Mucosa of stomach (tissue), 1 donor: ENCODE measurements at regions not wholly inside any gene's neighbourhood (a gene's known extent, or its start where the extent isn't known, plus 50 kb on each side); places are given as distances from the start of the nearest gene placed in this dataset.

Source experiments
- H3K27me3 ChIP-seq: one replicate; pipeline ENCODE4 v1.7.0; 2013; ENCODE audit warnings: mild to moderate bottlenecking, low read length; ENCODE audit not compliant: control insufficient read depth, insufficient read depth
- H3K36me3 ChIP-seq: one replicate; pipeline ENCODE4 v1.7.0; 2013; ENCODE audit warnings: low read length; ENCODE audit not compliant: control insufficient read depth, insufficient read depth
- H3K4me1 ChIP-seq: one replicate; pipeline ENCODE4 v1.7.0; 2013; ENCODE audit warnings: mild to moderate bottlenecking, low read length; ENCODE audit not compliant: control insufficient read depth, insufficient read depth
- H3K4me3 ChIP-seq: one replicate; pipeline ENCODE4 v1.7.0; 2013; ENCODE audit warnings: low read length
- H3K9ac ChIP-seq: one replicate; pipeline ENCODE4 v1.7.0; 2013; ENCODE audit warnings: mild to moderate bottlenecking, low read length, moderate library complexity
- H3K9me3 ChIP-seq: one replicate; pipeline ENCODE4 v1.7.0; 2013; ENCODE audit warnings: mild to moderate bottlenecking, low read length, moderate library complexity; ENCODE audit not compliant: control insufficient read depth
- donor health status: Pancreatic carcinoma.

DNA sequence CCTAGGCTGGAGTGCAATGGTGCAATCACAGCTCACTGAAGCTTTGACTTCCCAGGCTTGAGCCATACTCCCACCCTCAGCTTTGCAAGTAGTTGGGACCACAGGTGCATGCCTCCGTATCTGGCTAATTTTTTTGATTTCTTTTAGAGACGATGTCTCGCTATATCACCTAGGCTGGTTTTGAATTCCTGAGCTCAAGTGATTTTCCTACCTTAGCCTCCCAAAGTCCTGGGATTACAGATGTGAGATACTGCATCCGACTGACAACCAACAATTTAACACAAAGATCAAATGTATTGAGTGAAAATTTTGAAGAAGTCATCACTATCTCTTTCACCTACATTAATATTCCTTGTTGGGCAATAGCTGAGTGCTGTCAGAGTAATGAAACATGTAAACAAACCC lies 181.6 kb downstream of the MYCN start:
- Histone ChIP-seq H3K27me3 (no peaks in the 10 kb centered on the region), H3K4me3 (no peak overlapping the region), H3K4me1 (peaks cover 16% of the 10 kb centered on the region), H3K9ac (no peak overlapping the region), H3K36me3 (no peaks in the 10 kb centered on the region), H3K9me3 (no peaks in the 10 kb centered on the region)

- no peaks in the 10 kb centered on the region for H3K9me3 ChIP-seq
- no peak overlapping the region for H3K4me3 ChIP-seq
- H3K36me3 ChIP-seq = no peaks in the 10 kb centered on the region
- no peaks in the 10 kb centered on the region for H3K27me3 ChIP-seq
- H3K4me1 ChIP-seq = peaks cover 13% of the 10 kb centered on the region
- H3K9ac ChIP-seq = no peak overlapping the region
Observed at GRCh38 chr2:16121231-16121985, 181.1 kb downstream of the MYCN start.

DNA sequence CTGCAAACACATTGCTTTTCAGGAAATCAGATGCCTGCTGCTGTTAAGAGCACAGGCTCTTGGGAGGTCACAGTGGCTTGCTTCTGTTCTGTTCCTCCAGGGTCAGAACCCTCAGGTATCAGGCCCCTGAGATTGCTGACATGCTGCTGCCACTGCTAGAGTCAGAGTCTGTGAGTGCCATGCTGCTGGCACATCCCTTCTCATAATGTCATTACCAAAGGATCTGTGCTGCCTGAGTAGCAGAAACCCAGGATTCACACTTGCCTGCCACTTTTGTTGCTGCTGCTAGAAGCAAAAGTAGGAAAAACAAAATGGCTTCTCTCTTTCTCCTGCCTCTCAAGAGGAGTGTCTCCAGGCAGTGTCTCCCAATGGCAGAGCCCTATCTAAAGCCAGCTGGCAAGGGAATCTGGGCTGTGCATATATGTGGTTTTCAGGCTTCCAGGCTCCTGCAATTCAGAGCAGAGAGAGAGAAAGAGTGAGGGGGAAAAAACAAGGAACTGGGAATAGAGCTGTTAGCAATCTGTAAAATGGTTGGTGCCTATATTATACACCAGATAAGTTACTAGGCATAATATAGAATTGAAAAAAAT lies 180.3 kb downstream of the MYCN start:
- Histone ChIP-seq H3K9me3 (no peaks in the 10 kb centered on the region), H3K27me3 (no peaks in the 10 kb centered on the region), H3K36me3 (no peaks in the 10 kb centered on the region), H3K4me1 (peaks cover 12% of the 10 kb centered on the region), H3K4me3 (no peak overlapping the region), H3K9ac (no peak overlapping the region)

DNA sequence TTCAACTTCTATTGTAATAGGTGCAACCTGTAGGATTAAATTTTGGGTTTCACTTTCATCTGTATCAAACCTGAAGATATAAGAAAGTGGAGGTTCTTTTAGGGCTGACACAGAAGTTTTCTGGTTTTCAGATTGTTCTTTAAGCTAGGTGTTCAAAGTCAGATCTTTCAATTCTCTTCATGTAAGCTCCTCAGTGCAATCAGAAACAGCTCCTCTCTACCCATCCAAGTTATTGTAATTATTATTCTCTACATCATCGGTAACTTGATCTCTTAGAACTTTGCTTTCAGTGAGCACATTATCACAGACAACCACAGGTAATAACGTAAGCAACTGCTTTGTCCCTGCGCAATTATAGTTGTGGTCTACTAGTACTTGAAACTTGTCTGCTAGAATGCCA lies 179.4 kb downstream of the MYCN start:
- no peaks in the 10 kb centered on the region for H3K27me3 ChIP-seq
- no peak overlapping the region for H3K9ac ChIP-seq
- no peaks in the 10 kb centered on the region for H3K36me3 ChIP-seq
- no peaks in the 10 kb centered on the region for H3K9me3 ChIP-seq
- peaks cover 15% of the 10 kb centered on the region for H3K4me1 ChIP-seq
- no peak overlapping the region for H3K4me3 ChIP-seq

DNA sequence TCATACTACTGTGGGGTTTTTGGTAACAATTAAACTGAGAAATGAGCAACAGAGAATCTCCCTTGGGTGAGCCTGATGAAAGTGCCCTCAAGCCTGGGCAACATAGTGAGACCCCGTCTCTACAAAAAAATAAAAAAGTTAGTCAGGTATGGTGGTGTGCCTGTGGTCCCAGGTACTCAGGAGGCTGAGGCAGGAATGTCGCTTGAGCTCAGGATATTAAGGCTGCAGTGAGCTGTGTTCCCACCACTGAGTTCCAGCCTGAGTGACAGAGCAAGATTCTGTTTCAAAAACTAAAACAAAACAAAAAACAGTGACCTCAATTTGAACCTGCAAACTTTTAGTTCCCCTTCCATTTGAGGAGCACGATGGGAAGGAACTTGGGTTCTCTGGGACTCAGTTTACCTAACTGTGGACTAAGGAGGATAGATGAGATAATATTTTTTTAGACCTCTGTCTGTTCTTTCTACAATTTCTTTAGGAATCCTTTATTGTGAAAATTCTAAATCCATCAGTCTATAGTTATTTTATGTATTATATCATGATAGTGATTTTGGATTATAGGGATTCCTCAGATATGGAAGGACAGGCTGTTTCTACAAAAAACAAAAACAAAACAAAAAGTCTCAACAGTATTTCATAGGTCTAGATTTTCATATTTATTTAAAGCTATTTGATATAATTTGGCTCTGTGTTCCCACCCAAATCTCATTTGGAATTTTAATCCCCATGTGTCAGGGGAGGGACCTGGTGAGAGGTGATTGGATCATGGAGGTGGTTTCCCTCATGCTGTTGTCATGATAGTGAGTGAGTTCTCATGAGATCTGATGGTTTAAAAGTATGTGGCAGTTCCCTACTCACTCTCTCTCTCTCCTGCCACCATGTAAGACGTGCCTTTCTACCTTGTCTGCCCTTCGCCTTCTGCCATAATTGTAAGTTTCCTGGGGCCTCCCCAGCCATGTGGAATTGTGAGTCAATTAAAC lies 178.6 kb downstream of the MYCN start:
- H3K36me3 ChIP-seq = no peaks in the 10 kb centered on the region
- no peak overlapping the region for H3K4me3 ChIP-seq
- H3K9ac ChIP-seq = no peak overlapping the region
- H3K9me3 ChIP-seq = no peaks in the 10 kb centered on the region
- peaks cover 22% of the 10 kb centered on the region for H3K4me1 ChIP-seq
- no peaks in the 10 kb centered on the region for H3K27me3 ChIP-seq

GRCh38 chr2:16117791-16118610 lies 177.7 kb downstream of the MYCN start:
- peaks cover 22% of the 10 kb centered on the region for H3K4me1 ChIP-seq
- no peak overlapping the region for H3K4me3 ChIP-seq
- H3K27me3 ChIP-seq = no peaks in the 10 kb centered on the region
- H3K9me3 ChIP-seq = no peaks in the 10 kb centered on the region
- no peak overlapping the region for H3K9ac ChIP-seq
- H3K36me3 ChIP-seq = no peaks in the 10 kb centered on the region

GRCh38 chr2:16117021-16117700 lies 176.8 kb downstream of the MYCN start:
- Histone ChIP-seq H3K9ac (no peak overlapping the region), H3K36me3 (no peaks in the 10 kb centered on the region), H3K9me3 (no peaks in the 10 kb centered on the region), H3K4me3 (no peak overlapping the region), H3K4me1 (peaks cover 22% of the 10 kb centered on the region), H3K27me3 (no peaks in the 10 kb centered on the region)

DNA sequence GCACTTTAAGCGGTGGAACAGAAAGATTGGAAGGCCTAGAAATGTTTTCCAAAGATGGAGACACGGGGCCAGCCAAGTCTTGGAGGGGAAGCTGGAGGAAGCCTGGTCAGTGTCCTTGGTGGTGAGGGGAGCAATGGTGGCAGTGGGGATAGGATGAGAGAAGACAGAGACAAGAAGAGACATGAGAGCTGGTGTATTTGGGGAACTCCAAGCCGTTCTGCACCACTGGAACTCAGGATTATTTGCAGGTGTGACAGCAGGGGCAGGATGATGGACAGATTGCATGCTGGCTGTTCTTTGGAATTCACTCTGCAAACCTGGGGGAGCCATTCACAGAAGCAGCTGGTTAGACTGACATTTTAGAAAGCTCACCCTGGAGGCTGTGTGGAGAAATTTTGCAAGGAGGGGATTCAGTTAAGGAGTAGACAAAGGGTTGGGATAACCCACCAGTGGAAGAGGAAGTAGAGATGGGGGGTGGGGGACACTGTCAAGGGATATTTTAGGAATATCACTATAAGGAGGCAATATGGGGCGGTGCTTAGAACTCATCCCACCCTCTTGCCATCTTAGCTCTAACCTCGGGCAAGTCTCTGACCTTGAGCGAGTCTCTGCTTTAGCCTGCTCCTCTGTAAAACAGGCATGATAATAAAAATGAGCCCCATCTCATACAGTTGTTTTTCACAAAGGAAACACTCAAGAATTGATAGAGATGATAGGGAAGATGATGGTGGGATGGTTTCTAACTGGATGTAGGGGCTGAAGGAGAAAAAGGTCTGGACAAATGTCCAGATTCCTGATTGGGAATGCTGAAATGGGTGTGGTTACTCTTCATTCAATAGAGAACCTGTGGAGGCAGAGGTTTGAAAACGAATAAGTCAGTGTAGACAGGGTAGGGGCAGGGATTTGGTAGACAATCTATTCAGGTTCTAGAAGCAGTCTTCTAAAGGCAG lies 175.8 kb downstream of the MYCN start:
- Histone ChIP-seq H3K27me3 (no peaks in the 10 kb centered on the region), H3K9me3 (no peaks in the 10 kb centered on the region), H3K4me3 (no peak overlapping the region), H3K9ac (no peak overlapping the region), H3K36me3 (no peaks in the 10 kb centered on the region), H3K4me1 (peaks cover 22% of the 10 kb centered on the region)

GRCh38 chr2:16115291-16115690 lies 174.9 kb downstream of the MYCN start:
- H3K4me3 ChIP-seq = no peak overlapping the region
- no peak overlapping the region for H3K9ac ChIP-seq
- no peaks in the 10 kb centered on the region for H3K9me3 ChIP-seq
- peaks cover 22% of the 10 kb centered on the region for H3K4me1 ChIP-seq
- no peaks in the 10 kb centered on the region for H3K27me3 ChIP-seq
- H3K36me3 ChIP-seq = no peaks in the 10 kb centered on the region

DNA sequence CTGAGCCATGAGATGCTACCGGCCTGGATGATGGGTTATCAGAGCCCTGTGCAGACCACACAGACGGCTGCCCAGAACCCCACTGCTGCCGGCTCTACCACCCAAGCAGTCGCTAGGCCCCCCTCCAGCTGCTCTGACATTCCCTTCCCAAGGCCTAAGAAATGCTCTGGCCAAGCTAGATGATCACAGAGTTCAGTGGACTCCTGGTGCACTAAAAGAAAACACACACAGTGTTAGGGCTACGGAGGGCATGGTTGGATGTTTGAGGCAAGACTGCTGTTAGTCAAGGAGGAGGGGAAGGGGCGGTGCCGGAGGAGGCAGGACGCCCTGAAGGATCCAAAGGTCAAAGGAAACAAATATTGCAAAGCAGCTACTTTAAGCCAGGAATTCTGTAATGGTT lies 174.5 kb downstream of the MYCN start:
- H3K4me1 ChIP-seq = peaks cover 22% of the 10 kb centered on the region
- H3K9ac ChIP-seq = no peak overlapping the region
- no peaks in the 10 kb centered on the region for H3K36me3 ChIP-seq
- no peak overlapping the region for H3K4me3 ChIP-seq
- no peaks in the 10 kb centered on the region for H3K27me3 ChIP-seq
- H3K9me3 ChIP-seq = no peaks in the 10 kb centered on the region
